PC-3 (cell line): ENCODE measurements at regions not wholly inside any gene's neighbourhood (a gene's known extent, or its start where the extent isn't known, plus 50 kb on each side); places are given as distances from the start of the nearest gene placed in this dataset.

Source experiments
- ATAC-seq: fragments of 200-7000 bp; cut with Tn5 transposase; 2 replicates; pipeline ENCODE4 v1.9.1; 2020; ENCODE audit warnings: mild to moderate bottlenecking, moderate library complexity
- BruUV-seq: library from RNA; stranded (reverse); fragments of 400-500 nt; replicated peaks from 2 replicates; lab custom pipeline; 2021; lab: Mats Ljungman, UMichigan
- CTCF ChIA-PET: fragments of 300-600 bp; sonication (Branson Sonifier 250); formaldehyde crosslinking; loops from one replicate; lab custom pipeline; 2022; ENCODE audit warnings: antibody characterized with exemption; lab: Charles Lee
- POLR2A ChIA-PET: fragments of 300-600 bp; sonication (Branson Sonifier 250); formaldehyde crosslinking; loops from one replicate; lab custom pipeline; 2022; ENCODE audit warnings: antibody characterized with exemption; ENCODE audit not compliant: unreplicated experiment; lab: Charles Lee
- DNase-seq: peaks from one replicate; pipeline ENCODE4 v3.0.0-alpha.2; 2015
- H2AFZ ChIP-seq: fragments of 300-600 bp; sonication (generic); 2 replicates; pipeline ENCODE4 v1.6.0; 2016; ENCODE audit warnings: antibody characterized with exemption, low read length
- H3F3A ChIP-seq: fragments of 300-600 bp; sonication (generic); one replicate; pipeline ENCODE4 v1.6.0; 2017; ENCODE audit warnings: antibody characterized with exemption, low read length, control low read depth, mild to moderate bottlenecking; ENCODE audit not compliant: unreplicated experiment
- H3K27ac ChIP-seq: fragments of 300-600 bp; sonication (generic); 2 replicates; pipeline ENCODE4 v1.5.1; 2016; ENCODE audit warnings: mild to moderate bottlenecking, low read length
- H3K27me3 ChIP-seq: fragments of 300-600 bp; sonication (generic); 2 replicates; pipeline ENCODE4 v1.6.1; 2016; ENCODE audit warnings: low read length, mixed read lengths
- H3K36me3 ChIP-seq: fragments of 300-600 bp; sonication (generic); 2 replicates; pipeline ENCODE4 v1.6.1; 2016; ENCODE audit warnings: low read depth, mixed run types, low read length, mixed read lengths
- H3K4me1 ChIP-seq: fragments of 300-600 bp; sonication (generic); 2 replicates; pipeline ENCODE4 v1.5.1; 2016; ENCODE audit warnings: low read length; ENCODE audit not compliant: insufficient read depth
- H3K4me2 ChIP-seq: fragments of 300-600 bp; sonication (generic); 2 replicates; pipeline ENCODE4 v1.6.0; 2016; ENCODE audit warnings: low read length
- H3K4me3 ChIP-seq: fragments of 300-600 bp; sonication (generic); 2 replicates; pipeline ENCODE4 v1.5.1; 2016; ENCODE audit warnings: mild to moderate bottlenecking, low read length, mixed read lengths
- H3K79me2 ChIP-seq: fragments of 300-600 bp; sonication (generic); 2 replicates; pipeline ENCODE4 v1.6.1; 2017; ENCODE audit warnings: low read length, mixed read lengths
- H3K9ac ChIP-seq: fragments of 300-600 bp; sonication (generic); 2 replicates; pipeline ENCODE4 v1.6.0; 2016; ENCODE audit warnings: mild to moderate bottlenecking, low read length
- H3K9me2 ChIP-seq: fragments of 300-600 bp; sonication (generic); replicated peaks from 2 replicates; pipeline ENCODE4 v1.6.1; 2016; ENCODE audit warnings: mixed run types, low read length, mixed read lengths
- H3K9me3 ChIP-seq: fragments of 300-600 bp; sonication (generic); 2 replicates; pipeline ENCODE4 v1.6.1; 2016; ENCODE audit warnings: low read length, mixed read lengths
- H4K20me1 ChIP-seq: fragments of 300-600 bp; sonication (generic); 2 replicates; pipeline ENCODE4 v1.6.1; 2016; ENCODE audit warnings: low read length, mixed read lengths
- CTCF ChIP-seq: fragments of 300-600 bp; sonication (generic); conservative IDR thresholded peaks from 2 replicates; pipeline ENCODE4 v1.5.1; 2017; ENCODE audit warnings: antibody characterized with exemption, low read depth, mild to moderate bottlenecking, low read length
- EZH2 ChIP-seq: fragments of 300-600 bp; sonication (generic); IDR thresholded peaks from one replicate; pipeline ENCODE4 v1.6.1; 2017; ENCODE audit warnings: antibody characterized with exemption, mild to moderate bottlenecking, low read length; ENCODE audit not compliant: unreplicated experiment
- EZH2phosphoT487 ChIP-seq: fragments of 300-600 bp; sonication (generic); IDR thresholded peaks from 2 replicates; pipeline ENCODE4 v1.6.1; 2018; ENCODE audit warnings: mild to moderate bottlenecking, antibody characterized with exemption, low read length, borderline replicate concordance
- intact Hi-C: fragments of 100-400 bp; cut with micrococcal nuclease; formaldehyde crosslinking; loops from 2 replicates; pipeline ENCODE4 v1.9.0; 2023

DNA sequence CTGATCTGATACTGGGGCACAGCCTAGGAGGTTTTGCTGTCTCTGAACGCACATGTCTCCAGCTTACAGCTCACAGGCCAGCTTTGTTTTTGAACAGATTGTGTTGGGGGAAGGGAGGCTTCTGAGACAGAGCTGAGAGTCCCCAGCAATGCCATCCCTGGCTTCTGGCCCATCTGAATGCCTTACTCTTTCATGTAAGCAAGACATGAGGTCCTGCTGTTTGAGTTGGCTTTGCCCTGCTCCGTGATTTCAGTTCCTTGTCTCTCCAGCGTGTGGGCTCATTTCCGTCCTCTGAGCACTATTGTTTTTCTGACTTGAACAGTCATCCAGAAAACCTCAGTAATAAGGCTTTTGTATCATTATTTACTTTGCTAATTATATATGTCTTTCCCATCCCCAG is 194.9 kb upstream of the TNP1 start:
- ChIA-PET POLR2A (no interaction called here), CTCF (no interaction called here)
- H3K27ac ChIP-seq = no peak overlapping the region
- DNase-seq (peak; percentile 25), ATAC-seq (peak; percentile 59; the same call in 1 of the 2 replicates)
- no peaks in the 10 kb centered on the region for H3F3A ChIP-seq
- intact Hi-C loops = no loop called here
- H3K9ac ChIP-seq = no peak overlapping the region
- H3K36me3 ChIP-seq = no peaks in the 10 kb centered on the region
- H3K79me2 ChIP-seq = no peaks in the 10 kb centered on the region
- TF ChIP-seq CTCF = no peak
- TF ChIP-seq EZH2phosphoT487 = no peak
- no peak for TF ChIP-seq EZH2
- H3K4me3 ChIP-seq = no peak overlapping the region
- no peaks in the 10 kb centered on the region for H4K20me1 ChIP-seq
- H3K9me2 ChIP-seq = no peaks in the 10 kb centered on the region
- BruUV-seq = no TSS peak
- H3K4me1 ChIP-seq = peaks cover 9% of the 10 kb centered on the region
- no peaks in the 10 kb centered on the region for H3K27me3 ChIP-seq
- H2AFZ ChIP-seq = no peak overlapping the region
- H3K4me2 ChIP-seq = no peak overlapping the region
- no peaks in the 10 kb centered on the region for H3K9me3 ChIP-seq

GRCh38 chr2:217052856-217053577 is 193.2 kb upstream of the TNP1 start:
- BruUV-seq = no TSS peak
- no peak for DNase-seq
- H3K27ac ChIP-seq = no peak overlapping the region
- no peaks in the 10 kb centered on the region for H3K9me2 ChIP-seq
- TF ChIP-seq CTCF = no peak
- TF ChIP-seq EZH2 = no peak
- TF ChIP-seq EZH2phosphoT487 = no peak
- 0 out of 2 replicates have a peak, but pooled peaks cover under 1% of the 10 kb centered on the region for H3K4me1 ChIP-seq
- H2AFZ ChIP-seq = no peak overlapping the region
- H3K4me3 ChIP-seq = no peak overlapping the region
- H3K9me3 ChIP-seq = no peaks in the 10 kb centered on the region
- H3K9ac ChIP-seq = no peak overlapping the region
- no peaks in the 10 kb centered on the region for H3F3A ChIP-seq
- H3K4me2 ChIP-seq = no peak overlapping the region
- no peak for ATAC-seq
- no peaks in the 10 kb centered on the region for H4K20me1 ChIP-seq
- ChIA-PET POLR2A (no interaction called here), CTCF (no interaction called here)
- intact Hi-C loops = no loop called here
- H3K27me3 ChIP-seq = no peaks in the 10 kb centered on the region
- H3K36me3 ChIP-seq = no peaks in the 10 kb centered on the region
- no peaks in the 10 kb centered on the region for H3K79me2 ChIP-seq

DNA sequence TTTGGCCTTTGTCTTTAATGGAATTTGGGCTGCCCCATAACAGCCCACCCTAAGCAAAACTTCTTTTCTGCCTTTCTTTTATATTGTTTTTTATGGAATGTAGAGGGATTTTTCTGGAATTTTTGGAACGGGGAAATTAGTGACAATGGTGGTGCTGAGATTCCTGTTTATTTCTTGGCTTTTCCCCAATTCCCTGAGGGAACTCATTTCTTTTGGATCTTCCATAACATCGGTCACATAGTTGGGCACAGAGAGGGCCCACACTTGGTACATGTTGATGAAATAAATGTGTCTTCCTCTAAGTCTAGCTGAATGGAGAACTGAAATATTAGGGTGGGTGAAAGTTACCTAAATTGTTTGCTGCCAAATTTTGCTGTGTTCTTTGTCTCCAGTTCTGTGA is 191.6 kb upstream of the TNP1 start:
- DNase-seq (no peak), ATAC-seq (no peak)
- peaks cover 12% of the 10 kb centered on the region for H3K4me1 ChIP-seq
- H3K36me3 ChIP-seq = no peaks in the 10 kb centered on the region
- no peaks in the 10 kb centered on the region for H3K27me3 ChIP-seq
- ChIA-PET POLR2A (no interaction called here), CTCF (no interaction called here)
- no peaks in the 10 kb centered on the region for H3F3A ChIP-seq
- H3K4me3 ChIP-seq = no peak overlapping the region
- TF ChIP-seq EZH2 = no peak
- TF ChIP-seq CTCF = no peak
- no peak for TF ChIP-seq EZH2phosphoT487
- no peaks in the 10 kb centered on the region for H3K9me2 ChIP-seq
- BruUV-seq = no TSS peak
- intact Hi-C loops = no loop called here
- no peak overlapping the region for H3K9ac ChIP-seq
- H3K27ac ChIP-seq = no peak overlapping the region
- H3K4me2 ChIP-seq = no peak overlapping the region
- H2AFZ ChIP-seq = no peak overlapping the region
- no peaks in the 10 kb centered on the region for H3K9me3 ChIP-seq
- no peaks in the 10 kb centered on the region for H4K20me1 ChIP-seq
- H3K79me2 ChIP-seq = no peaks in the 10 kb centered on the region
